H1 (cell line): ENCODE measurements at regions not wholly inside any gene's neighbourhood (a gene's known extent, or its start where the extent isn't known, plus 50 kb on each side); places are given as distances from the start of the nearest gene placed in this dataset.

Source experiments
- CREB1 ChIP-seq: IDR thresholded peaks from 2 replicates; pipeline ENCODE4 v1.6.1; 2012; ENCODE audit warnings: inconsistent platforms
- FOSL1 ChIP-seq: IDR thresholded peaks from 2 replicates; pipeline ENCODE4 v1.6.1; 2011; ENCODE audit warnings: mild to moderate bottlenecking, low read depth, low read length, moderate library complexity; ENCODE audit not compliant: insufficient read depth
- HDAC2 ChIP-seq, 2 experiments: fragments of 300-600 bp in 1 of 2; sonication (generic) in 1 of 2; IDR thresholded peaks; 2 replicates each; pipeline ENCODE4 v1.6.1; 2011 to 2012; ENCODE audit warnings: low read depth in 2 of 2, low read length in 2 of 2, mild to moderate bottlenecking in 2 of 2, moderate library complexity in 2 of 2, borderline replicate concordance in 1 of 2, inconsistent platforms in 1 of 2
- RAD21 ChIP-seq, 2 experiments: IDR thresholded peaks in 1 of 2; conservative IDR thresholded peaks in 1 of 2; 2 replicates each; pipeline ENCODE4 v1.6.1; 2011; ENCODE audit warnings: low read depth in 2 of 2, low read length in 2 of 2, improper control_type of control experiment in 1 of 2, inconsistent platforms in 1 of 2, mild to moderate bottlenecking in 1 of 2, moderate library complexity in 1 of 2
- SP2 ChIP-seq: IDR thresholded peaks from 2 replicates; pipeline ENCODE4 v1.6.1; 2012; ENCODE audit warnings: mild to moderate bottlenecking, low read length, inconsistent platforms
- TAF1 ChIP-seq: IDR thresholded peaks from 2 replicates; pipeline ENCODE4 v1.6.1; 2011; ENCODE audit warnings: mild to moderate bottlenecking, low read depth, low read length

DNA sequence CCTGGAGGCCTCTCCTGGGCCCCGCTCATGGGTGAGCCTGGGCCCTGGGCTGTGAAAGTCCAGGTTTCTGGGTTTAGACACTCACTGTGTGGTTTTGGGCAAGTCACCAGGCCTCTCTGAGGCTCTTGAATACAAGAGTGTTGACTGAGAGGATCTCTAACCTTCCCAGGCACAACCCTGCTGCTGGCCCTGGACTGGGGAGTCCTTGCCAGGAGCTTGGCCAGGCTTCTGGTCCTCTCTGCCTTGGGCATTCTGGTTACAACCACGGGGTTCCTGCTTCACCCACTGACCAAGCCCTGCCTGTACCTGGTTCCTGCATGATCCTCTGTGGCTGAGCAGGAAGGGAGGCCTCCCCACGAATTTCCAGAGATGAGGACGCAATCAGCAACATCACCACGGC lies 63.6 kb upstream of the COL13A1 start (continued):
- no peak for TF ChIP-seq HDAC2 (IDR thresholded peaks at IDR 0.05; ENCODE audit: borderline replicate concordance in 1 of 2, low read depth in 2 of 2, low read length in 2 of 2)
- no peak for TF ChIP-seq SP2
- TF ChIP-seq TAF1 = no peak
- TF ChIP-seq FOSL1 = no peak
- no peak for TF ChIP-seq RAD21 (IDR thresholded peaks at IDR 0.05 in 1 of 2, conservative IDR thresholded peaks at IDR 0.05 in 1 of 2; ENCODE audit: low read depth in 2 of 2, low read length in 2 of 2)
- no peak for TF ChIP-seq CREB1
- TF ChIP-seq, all 59 proteins: peak for 0
